ENCODE measurements at regions not wholly inside any gene's neighbourhood (a gene's known extent, or its start where the extent isn't known, plus 50 kb on each side); places are given as distances from the start of the nearest gene placed in this dataset.

DNA sequence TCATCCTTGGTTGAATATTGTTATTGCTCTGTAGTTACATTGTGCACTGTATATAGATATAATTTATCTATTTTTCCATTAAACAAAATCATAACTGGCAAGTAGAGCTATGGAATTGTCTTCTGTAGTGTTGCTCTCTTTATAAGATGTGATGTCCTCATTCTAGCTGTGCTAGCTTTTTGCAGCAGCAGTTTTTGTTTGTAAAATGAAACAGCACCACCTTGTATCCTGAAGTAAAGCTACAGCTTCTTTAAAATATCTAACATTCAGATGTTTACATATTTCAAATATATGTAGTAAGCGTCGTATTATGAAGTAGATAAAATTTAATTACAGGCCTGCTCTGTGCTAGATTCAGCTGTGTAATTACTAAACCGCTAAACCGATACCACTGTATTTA, 328.8 kb upstream of the MANEA start:
- Histone ChIP-seq H3K4me2 (ENCODE audit: low read depth, low read length) (no peak overlapping the region), H3K9ac (ENCODE audit: insufficient read depth, low read depth, low read length) (no peak overlapping the region), H3K27ac (ENCODE audit: extremely low read length, insufficient read depth, low read length) (no peak overlapping the region), H3K79me2 (ENCODE audit: insufficient read depth, low read length) (no peaks in the 10 kb centered on the region), H3K4me3 (replicated peaks in 1 of 3; ENCODE audit: insufficient read depth in 1 of 3, low read depth in 2 of 3, low read length in 3 of 3) (no peak overlapping the region), H2AFZ (ENCODE audit: low read length) (no peak overlapping the region), H3K4me1 (ENCODE audit: insufficient read depth, low read length) (no peaks in the 10 kb centered on the region), H3K36me3 (replicated peaks in 1 of 2; ENCODE audit: control insufficient read depth in 1 of 2, insufficient read depth in 2 of 2, low read length in 2 of 2) (no peaks in the 10 kb centered on the region), H3K27me3 (ENCODE audit: control insufficient read depth in 1 of 2, insufficient read depth in 2 of 2, low read length in 2 of 2) (no peaks in the 10 kb centered on the region; a peak in 1 of 5 replicates), H3K9me3 (ENCODE audit: low read length) (no peaks in the 10 kb centered on the region), H4K20me1 (ENCODE audit: insufficient read depth, low read length) (no peaks in the 10 kb centered on the region)
- ChIA-PET POLR2A (no interaction called here), CTCF (ENCODE audit: low intra/inter-chr PET ratio, low total read pairs) (no interaction called here)
- no peak for DNase-seq (ENCODE audit: low spot score)
- no peak for ATAC-seq
- WGBS (ENCODE audit: low lambda C conversion rate): 48% methylated on average over 4 of the region's 4 CpGs
- FAIRE-seq: no peak
- intact Hi-C loops (cut with micrococcal nuclease; ENCODE audit: unreplicated experiment): no loop called here
- in situ Hi-C loops (cut with HindIII; ENCODE audit: extremely low pct_ligation_motif_present, low pct_unique_long_range_greater_than_20kb): no loop called here
- TF ChIP-seq, protein P1, sequence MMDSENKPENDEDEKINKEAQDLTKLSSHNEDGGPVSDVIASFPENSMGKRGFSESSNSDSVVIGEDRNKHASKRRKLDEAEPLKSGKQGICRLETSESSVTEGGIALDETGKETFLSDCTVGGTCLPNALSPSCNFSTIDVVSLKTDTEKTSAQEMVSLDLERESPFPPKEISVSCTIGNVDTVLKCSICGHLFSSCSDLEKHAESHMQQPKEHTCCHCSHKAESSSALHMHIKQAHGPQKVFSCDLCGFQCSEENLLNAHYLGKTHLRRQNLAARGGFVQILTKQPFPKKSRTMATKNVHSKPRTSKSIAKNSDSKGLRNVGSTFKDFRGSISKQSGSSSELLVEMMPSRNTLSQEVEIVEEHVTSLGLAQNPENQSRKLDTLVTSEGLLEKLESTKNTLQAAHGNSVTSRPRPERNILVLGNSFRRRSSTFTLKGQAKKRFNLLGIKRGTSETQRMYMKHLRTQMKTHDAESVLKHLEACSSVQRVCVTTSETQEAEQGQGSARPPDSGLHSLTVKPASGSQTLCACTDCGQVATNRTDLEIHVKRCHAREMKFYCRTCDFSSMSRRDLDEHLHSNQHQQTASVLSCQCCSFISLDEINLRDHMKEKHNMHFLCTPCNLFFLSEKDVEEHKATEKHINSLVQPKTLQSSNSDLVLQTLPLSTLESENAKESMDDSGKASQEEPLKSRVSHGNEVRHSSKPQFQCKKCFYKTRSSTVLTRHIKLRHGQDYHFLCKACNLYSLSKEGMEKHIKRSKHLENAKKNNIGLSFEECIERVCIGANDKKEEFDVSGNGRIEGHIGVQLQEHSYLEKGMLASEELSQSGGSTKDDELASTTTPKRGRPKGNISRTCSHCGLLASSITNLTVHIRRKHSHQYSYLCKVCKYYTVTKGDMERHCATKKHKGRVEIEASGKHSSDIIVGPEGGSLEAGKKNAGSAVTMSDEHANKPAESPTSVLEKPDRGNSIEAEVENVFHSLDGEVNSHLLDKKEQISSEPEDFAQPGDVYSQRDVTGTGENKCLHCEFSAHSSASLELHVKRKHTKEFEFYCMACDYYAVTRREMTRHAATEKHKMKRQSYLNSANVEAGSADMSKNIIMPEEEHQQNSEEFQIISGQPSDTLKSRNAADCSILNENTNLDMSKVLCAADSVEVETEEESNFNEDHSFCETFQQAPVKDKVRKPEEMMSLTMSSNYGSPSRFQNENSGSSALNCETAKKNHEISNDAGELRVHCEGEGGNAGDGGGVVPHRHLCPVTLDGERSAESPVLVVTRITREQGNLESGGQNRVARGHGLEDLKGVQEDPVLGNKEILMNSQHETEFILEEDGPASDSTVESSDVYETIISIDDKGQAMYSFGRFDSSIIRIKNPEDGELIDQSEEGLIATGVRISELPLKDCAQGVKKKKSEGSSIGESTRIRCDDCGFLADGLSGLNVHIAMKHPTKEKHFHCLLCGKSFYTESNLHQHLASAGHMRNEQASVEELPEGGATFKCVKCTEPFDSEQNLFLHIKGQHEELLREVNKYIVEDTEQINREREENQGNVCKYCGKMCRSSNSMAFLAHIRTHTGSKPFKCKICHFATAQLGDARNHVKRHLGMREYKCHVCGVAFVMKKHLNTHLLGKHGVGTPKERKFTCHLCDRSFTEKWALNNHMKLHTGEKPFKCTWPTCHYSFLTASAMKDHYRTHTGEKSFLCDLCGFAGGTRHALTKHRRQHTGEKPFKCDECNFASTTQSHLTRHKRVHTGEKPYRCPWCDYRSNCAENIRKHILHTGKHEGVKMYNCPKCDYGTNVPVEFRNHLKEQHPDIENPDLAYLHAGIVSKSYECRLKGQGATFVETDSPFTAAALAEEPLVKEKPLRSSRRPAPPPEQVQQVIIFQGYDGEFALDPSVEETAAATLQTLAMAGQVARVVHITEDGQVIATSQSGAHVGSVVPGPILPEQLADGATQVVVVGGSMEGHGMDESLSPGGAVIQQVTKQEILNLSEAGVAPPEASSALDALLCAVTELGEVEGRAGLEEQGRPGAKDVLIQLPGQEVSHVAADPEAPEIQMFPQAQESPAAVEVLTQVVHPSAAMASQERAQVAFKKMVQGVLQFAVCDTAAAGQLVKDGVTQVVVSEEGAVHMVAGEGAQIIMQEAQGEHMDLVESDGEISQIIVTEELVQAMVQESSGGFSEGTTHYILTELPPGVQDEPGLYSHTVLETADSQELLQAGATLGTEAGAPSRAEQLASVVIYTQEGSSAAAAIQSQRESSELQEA (CRISPR knock-in tag; IDR thresholded peaks at IDR 0.05; ENCODE audit: not compliant biosample characterization): no peak
- TF ChIP-seq, protein P2, sequence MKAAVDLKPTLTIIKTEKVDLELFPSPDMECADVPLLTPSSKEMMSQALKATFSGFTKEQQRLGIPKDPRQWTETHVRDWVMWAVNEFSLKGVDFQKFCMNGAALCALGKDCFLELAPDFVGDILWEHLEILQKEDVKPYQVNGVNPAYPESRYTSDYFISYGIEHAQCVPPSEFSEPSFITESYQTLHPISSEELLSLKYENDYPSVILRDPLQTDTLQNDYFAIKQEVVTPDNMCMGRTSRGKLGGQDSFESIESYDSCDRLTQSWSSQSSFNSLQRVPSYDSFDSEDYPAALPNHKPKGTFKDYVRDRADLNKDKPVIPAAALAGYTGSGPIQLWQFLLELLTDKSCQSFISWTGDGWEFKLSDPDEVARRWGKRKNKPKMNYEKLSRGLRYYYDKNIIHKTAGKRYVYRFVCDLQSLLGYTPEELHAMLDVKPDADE (CRISPR knock-in tag; IDR thresholded peaks at IDR 0.05): no peak
- no peak for TF ChIP-seq ZNF577 (CRISPR knock-in tag; IDR thresholded peaks at IDR 0.05; ENCODE audit: borderline replicate concordance, low read depth)
- TF ChIP-seq, protein P3, sequence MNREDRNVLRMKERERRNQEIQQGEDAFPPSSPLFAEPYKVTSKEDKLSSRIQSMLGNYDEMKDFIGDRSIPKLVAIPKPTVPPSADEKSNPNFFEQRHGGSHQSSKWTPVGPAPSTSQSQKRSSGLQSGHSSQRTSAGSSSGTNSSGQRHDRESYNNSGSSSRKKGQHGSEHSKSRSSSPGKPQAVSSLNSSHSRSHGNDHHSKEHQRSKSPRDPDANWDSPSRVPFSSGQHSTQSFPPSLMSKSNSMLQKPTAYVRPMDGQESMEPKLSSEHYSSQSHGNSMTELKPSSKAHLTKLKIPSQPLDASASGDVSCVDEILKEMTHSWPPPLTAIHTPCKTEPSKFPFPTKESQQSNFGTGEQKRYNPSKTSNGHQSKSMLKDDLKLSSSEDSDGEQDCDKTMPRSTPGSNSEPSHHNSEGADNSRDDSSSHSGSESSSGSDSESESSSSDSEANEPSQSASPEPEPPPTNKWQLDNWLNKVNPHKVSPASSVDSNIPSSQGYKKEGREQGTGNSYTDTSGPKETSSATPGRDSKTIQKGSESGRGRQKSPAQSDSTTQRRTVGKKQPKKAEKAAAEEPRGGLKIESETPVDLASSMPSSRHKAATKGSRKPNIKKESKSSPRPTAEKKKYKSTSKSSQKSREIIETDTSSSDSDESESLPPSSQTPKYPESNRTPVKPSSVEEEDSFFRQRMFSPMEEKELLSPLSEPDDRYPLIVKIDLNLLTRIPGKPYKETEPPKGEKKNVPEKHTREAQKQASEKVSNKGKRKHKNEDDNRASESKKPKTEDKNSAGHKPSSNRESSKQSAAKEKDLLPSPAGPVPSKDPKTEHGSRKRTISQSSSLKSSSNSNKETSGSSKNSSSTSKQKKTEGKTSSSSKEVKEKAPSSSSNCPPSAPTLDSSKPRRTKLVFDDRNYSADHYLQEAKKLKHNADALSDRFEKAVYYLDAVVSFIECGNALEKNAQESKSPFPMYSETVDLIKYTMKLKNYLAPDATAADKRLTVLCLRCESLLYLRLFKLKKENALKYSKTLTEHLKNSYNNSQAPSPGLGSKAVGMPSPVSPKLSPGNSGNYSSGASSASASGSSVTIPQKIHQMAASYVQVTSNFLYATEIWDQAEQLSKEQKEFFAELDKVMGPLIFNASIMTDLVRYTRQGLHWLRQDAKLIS (CRISPR knock-in tag; IDR thresholded peaks at IDR 0.05): no peak
- no peak for TF ChIP-seq FOXM1 (CRISPR knock-in tag; IDR thresholded peaks at IDR 0.05)
- TF ChIP-seq ZNF451 (CRISPR knock-in tag; IDR thresholded peaks at IDR 0.05): no peak
- TF ChIP-seq, protein P4, sequence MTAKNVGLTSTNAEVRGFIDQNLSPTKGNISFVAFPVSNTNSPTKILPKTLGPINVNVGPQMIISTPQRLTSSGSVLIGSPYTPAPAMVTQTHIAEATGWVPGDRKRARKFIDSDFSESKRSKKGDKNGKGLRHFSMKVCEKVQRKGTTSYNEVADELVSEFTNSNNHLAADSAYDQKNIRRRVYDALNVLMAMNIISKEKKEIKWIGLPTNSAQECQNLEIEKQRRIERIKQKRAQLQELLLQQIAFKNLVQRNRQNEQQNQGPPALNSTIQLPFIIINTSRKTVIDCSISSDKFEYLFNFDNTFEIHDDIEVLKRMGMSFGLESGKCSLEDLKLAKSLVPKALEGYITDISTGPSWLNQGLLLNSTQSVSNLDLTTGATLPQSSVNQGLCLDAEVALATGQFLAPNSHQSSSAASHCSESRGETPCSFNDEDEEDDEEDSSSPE (CRISPR knock-in tag; IDR thresholded peaks at IDR 0.05): no peak
- no peak for TF ChIP-seq YEATS4 (CRISPR knock-in tag; IDR thresholded peaks at IDR 0.05; ENCODE audit: borderline replicate concordance)
- TF ChIP-seq KDM3A (CRISPR knock-in tag; IDR thresholded peaks at IDR 0.05; ENCODE audit: low read depth): no peak
- BruUV-seq (replicated peaks): no TSS peak
